OCI-LY1 (cell line): ENCODE measurements at regions not wholly inside any gene's neighbourhood (a gene's known extent, or its start where the extent isn't known, plus 50 kb on each side); places are given as distances from the start of the nearest gene placed in this dataset.

Source experiments
- H2AFZ ChIP-seq: fragments of 200-600 bp; sonication (generic), shearing (Covaris generic); 2 replicates; pipeline ENCODE4 v1.6.0; 2014; ENCODE audit warnings: antibody characterized with exemption, mild to moderate bottlenecking, low read length
- H3F3A ChIP-seq: fragments of 200-600 bp; sonication (generic), shearing (Covaris generic); 2 replicates; pipeline ENCODE4 v1.6.0; 2014; ENCODE audit warnings: mild to moderate bottlenecking, antibody characterized with exemption, low read length, moderate library complexity; ENCODE audit not compliant: insufficient read depth
- H3K27ac ChIP-seq: fragments of 200-600 bp; sonication (generic); 2 replicates; pipeline ENCODE4 v1.5.1; 2014; ENCODE audit warnings: low read length, mixed run types, mild to moderate bottlenecking, low read depth; ENCODE audit not compliant: poor library complexity, severe bottlenecking
- H3K27me3 ChIP-seq: fragments of 200-600 bp; sonication (generic); 2 replicates; pipeline ENCODE4 v1.6.0; 2014; ENCODE audit warnings: antibody characterized with exemption, mild to moderate bottlenecking, low read length, moderate library complexity; ENCODE audit not compliant: insufficient read depth
- H3K36me3 ChIP-seq: fragments of 200-600 bp; sonication (generic); 2 replicates; pipeline ENCODE4 v1.6.1; 2014; ENCODE audit warnings: mild to moderate bottlenecking, antibody characterized with exemption, low read length, moderate library complexity, mixed read lengths; ENCODE audit not compliant: insufficient read depth
- H3K4me1 ChIP-seq: fragments of 200-600 bp; sonication (generic); 2 replicates; pipeline ENCODE4 v1.5.1; 2014; ENCODE audit warnings: mild to moderate bottlenecking, low read length, moderate library complexity; ENCODE audit not compliant: insufficient read depth, severe bottlenecking
- H3K4me2 ChIP-seq: fragments of 200-600 bp; sonication (generic), shearing (Covaris generic); 2 replicates; pipeline ENCODE4 v1.6.1; 2014; ENCODE audit warnings: low read length
- H3K4me3 ChIP-seq: fragments of 200-600 bp; sonication (generic); 2 replicates; pipeline ENCODE4 v1.5.1; 2014; ENCODE audit warnings: low read length, low read depth, mild to moderate bottlenecking, mixed read lengths; ENCODE audit not compliant: poor library complexity, severe bottlenecking
- H3K79me2 ChIP-seq: fragments of 200-600 bp; shearing (Covaris generic); 2 replicates; pipeline ENCODE4 v1.6.1; 2016; ENCODE audit warnings: mixed run types, low read length, mixed read lengths; ENCODE audit not compliant: insufficient read depth
- H3K9ac ChIP-seq: fragments of 200-600 bp; sonication (generic), shearing (Covaris generic); 2 replicates; pipeline ENCODE4 v1.6.1; 2014; ENCODE audit warnings: mild to moderate bottlenecking, low read length, mixed read lengths
- H3K9me2 ChIP-seq: fragments of 200-600 bp; sonication (generic), shearing (Covaris generic); 2 replicates; pipeline ENCODE4 v1.6.1; 2014; ENCODE audit warnings: low read depth, mild to moderate bottlenecking, low read length, mixed read lengths
- H3K9me3 ChIP-seq: fragments of 200-600 bp; shearing (Covaris generic); 2 replicates; pipeline ENCODE4 v1.6.1; 2014; ENCODE audit warnings: low read length, mixed read lengths
- H4K20me1 ChIP-seq: fragments of 200-600 bp; sonication (generic), shearing (Covaris generic); 2 replicates; pipeline ENCODE4 v1.6.0; 2016; ENCODE audit warnings: mild to moderate bottlenecking, low read length; ENCODE audit not compliant: insufficient read depth
- EZH2 ChIP-seq: fragments of 200-600 bp; sonication (generic), shearing (Covaris generic); IDR thresholded peaks from 2 replicates; pipeline ENCODE4 v1.8.0; 2017; ENCODE audit warnings: borderline replicate concordance, mixed run types, mild to moderate bottlenecking, antibody characterized with exemption, low read length, moderate library complexity, mixed read lengths
- TF ChIP-seq, protein P1 (sequence below): fragments of 200-600 bp; sonication (generic), shearing (Covaris generic); IDR thresholded peaks from 2 replicates; pipeline ENCODE4 v1.5.1; 2017; ENCODE audit warnings: mild to moderate bottlenecking, antibody characterized with exemption, low read length, moderate library complexity, mixed read lengths

DNA sequence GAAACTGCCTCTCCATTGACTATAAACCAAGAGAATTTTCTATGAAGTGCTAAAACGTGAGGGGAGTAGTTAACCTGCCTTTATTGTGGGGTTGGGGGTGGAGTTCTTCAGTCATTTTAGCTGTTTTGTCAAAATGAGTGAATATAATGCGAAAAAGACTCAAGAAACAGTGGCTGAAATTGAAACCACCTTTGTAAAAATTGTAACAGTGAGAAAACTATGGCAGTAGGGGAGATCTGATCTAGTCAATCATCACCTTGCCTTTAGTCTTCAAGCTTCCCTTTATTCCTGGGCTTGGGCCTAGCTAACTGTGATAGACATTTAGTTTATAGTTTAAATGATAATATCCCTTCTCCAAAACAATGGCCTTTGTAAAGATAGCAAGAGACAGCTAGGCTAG lies 1927.3 kb downstream of the STIM2 start:
- H3K4me2 ChIP-seq, result no peak overlapping the region
- H3K27me3 ChIP-seq, result no peaks in the 10 kb centered on the region
- H3K9ac ChIP-seq, result no peak overlapping the region
- no peak for TF ChIP-seq EZH2
- TF ChIP-seq, protein P1, sequence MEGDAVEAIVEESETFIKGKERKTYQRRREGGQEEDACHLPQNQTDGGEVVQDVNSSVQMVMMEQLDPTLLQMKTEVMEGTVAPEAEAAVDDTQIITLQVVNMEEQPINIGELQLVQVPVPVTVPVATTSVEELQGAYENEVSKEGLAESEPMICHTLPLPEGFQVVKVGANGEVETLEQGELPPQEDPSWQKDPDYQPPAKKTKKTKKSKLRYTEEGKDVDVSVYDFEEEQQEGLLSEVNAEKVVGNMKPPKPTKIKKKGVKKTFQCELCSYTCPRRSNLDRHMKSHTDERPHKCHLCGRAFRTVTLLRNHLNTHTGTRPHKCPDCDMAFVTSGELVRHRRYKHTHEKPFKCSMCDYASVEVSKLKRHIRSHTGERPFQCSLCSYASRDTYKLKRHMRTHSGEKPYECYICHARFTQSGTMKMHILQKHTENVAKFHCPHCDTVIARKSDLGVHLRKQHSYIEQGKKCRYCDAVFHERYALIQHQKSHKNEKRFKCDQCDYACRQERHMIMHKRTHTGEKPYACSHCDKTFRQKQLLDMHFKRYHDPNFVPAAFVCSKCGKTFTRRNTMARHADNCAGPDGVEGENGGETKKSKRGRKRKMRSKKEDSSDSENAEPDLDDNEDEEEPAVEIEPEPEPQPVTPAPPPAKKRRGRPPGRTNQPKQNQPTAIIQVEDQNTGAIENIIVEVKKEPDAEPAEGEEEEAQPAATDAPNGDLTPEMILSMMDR, result no peak
- no peaks in the 10 kb centered on the region for H3F3A ChIP-seq
- no peak overlapping the region for H3K4me3 ChIP-seq
- no peaks in the 10 kb centered on the region for H4K20me1 ChIP-seq
- H3K36me3 ChIP-seq, result no peaks in the 10 kb centered on the region
- no peak overlapping the region for H3K27ac ChIP-seq
- H2AFZ ChIP-seq, result no peak overlapping the region
- no peaks in the 10 kb centered on the region for H3K9me3 ChIP-seq
- no peaks in the 10 kb centered on the region for H3K79me2 ChIP-seq
- H3K9me2 ChIP-seq, result no peaks in the 10 kb centered on the region
- H3K4me1 ChIP-seq, result no peaks in the 10 kb centered on the region

DNA sequence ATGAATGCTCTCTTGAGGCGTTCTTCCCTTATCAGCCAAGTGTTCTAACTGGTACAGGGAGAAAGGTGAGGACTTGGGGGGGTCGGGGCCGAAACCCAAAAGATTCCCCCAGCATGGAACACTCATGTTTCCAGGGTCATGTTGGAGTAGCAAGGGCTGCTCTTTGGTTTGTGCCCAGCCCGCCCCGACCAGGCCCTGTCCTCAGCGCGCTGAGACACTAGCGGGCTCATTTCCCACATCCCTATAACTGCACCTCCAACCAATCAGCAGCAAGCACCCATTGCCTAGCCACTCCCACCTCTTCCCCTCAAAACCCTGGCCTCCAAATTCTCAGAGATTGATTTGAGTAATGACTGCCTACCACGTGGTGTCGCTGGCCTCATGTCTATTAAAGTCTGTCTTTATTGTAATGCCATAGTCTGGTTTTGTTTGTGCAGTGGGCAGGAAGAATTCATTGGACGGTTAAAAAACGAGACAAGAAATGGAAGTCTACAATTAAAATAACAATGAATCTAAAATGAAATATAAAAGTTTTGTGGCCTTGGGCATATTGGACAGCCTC lies 1928.4 kb downstream of the STIM2 start:
- Histone ChIP-seq H3F3A (no peaks in the 10 kb centered on the region), H3K9ac (no peak overlapping the region), H3K79me2 (no peaks in the 10 kb centered on the region), H3K36me3 (no peaks in the 10 kb centered on the region), H3K4me1 (no peaks in the 10 kb centered on the region), H3K27ac (no peak overlapping the region), H3K9me3 (no peaks in the 10 kb centered on the region), H3K9me2 (no peaks in the 10 kb centered on the region), H3K27me3 (no peaks in the 10 kb centered on the region), H2AFZ (no peak overlapping the region), H3K4me2 (no peak overlapping the region), H3K4me3 (no peak overlapping the region), H4K20me1 (no peaks in the 10 kb centered on the region)
- TF ChIP-seq, protein P1, result no peak
- TF ChIP-seq EZH2, result no peak

DNA sequence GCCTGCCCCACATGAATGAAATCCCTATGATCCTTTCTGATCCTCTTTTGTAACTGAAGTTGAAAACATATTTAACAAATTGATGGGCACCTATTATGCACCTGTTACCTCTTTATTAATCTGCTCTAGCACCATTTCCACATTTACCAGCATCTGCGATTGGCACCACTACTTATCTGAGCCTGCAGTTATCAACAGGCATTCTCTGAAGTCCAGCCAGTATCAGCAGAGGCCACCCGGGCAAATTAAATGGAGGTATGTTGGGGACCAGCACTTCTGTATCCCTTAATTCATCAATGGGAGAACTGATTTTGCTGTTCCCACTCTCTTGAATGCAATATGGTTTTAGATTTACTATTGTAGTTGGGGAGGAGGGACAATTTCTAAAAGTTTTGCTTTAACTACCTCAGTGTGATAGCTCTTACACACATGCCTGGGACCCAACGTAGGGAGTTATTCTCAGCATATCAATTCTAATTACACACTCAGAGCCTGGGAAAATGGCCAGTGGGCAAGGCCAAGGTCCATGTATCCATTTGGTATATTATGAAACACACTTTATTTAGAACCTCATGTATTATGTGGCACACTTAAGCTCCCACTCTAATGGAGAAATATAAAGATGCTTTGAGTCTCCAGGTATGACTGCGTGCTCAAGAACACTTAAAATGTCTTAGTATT lies 1927.1 kb upstream of the PCDH7 start:
- Histone ChIP-seq H3K9me3 (no peaks in the 10 kb centered on the region), H2AFZ (no peak overlapping the region), H3K9ac (no peak overlapping the region), H3K4me1 (no peaks in the 10 kb centered on the region), H3K27me3 (no peaks in the 10 kb centered on the region), H4K20me1 (no peaks in the 10 kb centered on the region), H3K4me3 (no peak overlapping the region), H3F3A (no peaks in the 10 kb centered on the region), H3K4me2 (no peak overlapping the region), H3K36me3 (no peaks in the 10 kb centered on the region), H3K9me2 (no peaks in the 10 kb centered on the region), H3K79me2 (no peaks in the 10 kb centered on the region), H3K27ac (no peak overlapping the region)
- TF ChIP-seq, protein P1, result no peak
- TF ChIP-seq EZH2, result no peak
